Urothelium cell line (cell line): ENCODE measurements at regions not wholly inside any gene's neighbourhood (a gene's known extent, or its start where the extent isn't known, plus 50 kb on each side); places are given as distances from the start of the nearest gene placed in this dataset.
"Not testable (repeated sequence)": the region's sequence is repeated elsewhere in the genome, so short reads cannot be mapped to it uniquely, and the experiment has no call there.

Experiments
- DNase-seq: peaks from one replicate; pipeline ENCODE4 v3.0.0; 2011; ENCODE audit warnings: low spot score, mixed read lengths
- FAIRE-seq: peaks from 2 replicates; lab custom pipeline; 2011; peaks lifted over from hg19 to GRCh38; lab: Jason Lieb, UNC

- FAIRE-seq (no peak), DNase-seq (no peak)
Measured at GRCh38 chr6:139905404-139906052, 531.1 kb upstream of the CITED2 start.

- DNase-seq (no peak), FAIRE-seq (no peak)
Measured at GRCh38 chr6:139904568-139904967, 530.1 kb upstream of the CITED2 start.

- DNase-seq (no peak), FAIRE-seq (no peak)
Measured at GRCh38 chr6:139904158-139904533, 529.7 kb upstream of the CITED2 start.

DNA sequence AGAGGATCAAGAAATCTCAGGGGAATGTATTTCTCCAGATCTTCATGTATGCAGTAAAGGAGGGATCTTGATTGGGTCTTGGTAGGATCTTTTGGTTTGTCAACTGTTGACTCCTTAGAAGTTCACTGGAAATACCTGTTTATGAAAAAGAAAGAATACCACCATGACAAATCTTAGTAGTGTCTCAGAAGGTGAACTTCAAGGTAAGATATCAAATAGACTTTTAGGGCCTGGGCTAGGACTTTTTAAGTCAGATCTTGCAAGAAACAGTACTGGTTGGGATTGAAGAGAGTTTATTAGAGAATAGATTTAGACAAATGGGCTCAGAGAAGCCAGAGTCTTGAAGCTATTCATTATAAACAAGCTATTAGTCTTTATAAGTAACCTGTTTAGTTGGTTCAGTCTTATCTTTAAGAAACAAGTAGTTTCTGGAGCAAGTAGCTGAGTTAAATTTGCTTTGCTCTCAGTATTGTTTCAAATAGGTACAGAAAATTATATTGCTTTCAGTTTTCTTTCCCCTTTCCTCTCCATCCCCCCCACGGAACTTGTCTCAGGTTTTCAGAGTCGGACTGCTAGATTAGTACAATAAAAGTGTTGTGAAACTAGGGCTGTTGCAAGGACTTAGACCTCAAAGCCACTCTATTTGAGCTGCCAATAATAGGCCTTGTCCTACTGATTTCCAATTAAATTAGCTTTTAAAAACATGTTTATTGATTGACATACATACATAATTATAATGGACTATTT lies 529.1 kb upstream of the CITED2 start:
- FAIRE-seq, result no peak
- no peak for DNase-seq

DNA sequence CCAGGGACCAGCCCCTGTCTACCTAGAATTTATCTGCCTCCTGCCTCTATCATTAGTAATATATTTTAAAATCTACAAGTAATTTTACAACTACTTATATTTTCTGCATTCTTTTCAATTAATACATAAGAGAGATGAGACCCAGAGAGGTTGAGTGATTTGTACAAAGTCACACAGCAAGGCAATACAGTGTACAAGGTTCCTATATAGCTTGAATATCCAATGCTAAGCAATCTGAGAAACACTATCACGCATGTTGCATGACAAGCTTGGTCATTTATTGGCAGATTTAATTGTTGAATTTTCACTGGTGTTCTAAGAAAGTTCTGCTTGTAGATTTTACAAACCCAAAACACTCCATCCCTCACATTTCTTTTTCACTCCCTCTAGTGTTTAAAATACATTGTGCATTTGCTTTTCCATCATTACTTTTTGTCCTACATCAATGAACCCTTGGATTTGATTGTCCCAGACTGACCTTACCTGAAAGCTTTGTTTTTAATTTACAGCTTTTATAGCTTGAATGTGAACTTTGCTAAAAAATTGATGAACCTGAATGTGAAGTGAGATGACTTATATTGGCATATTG lies 520.9 kb upstream of the CITED2 start:
- FAIRE-seq, result no peak
- no peak for DNase-seq

DNA sequence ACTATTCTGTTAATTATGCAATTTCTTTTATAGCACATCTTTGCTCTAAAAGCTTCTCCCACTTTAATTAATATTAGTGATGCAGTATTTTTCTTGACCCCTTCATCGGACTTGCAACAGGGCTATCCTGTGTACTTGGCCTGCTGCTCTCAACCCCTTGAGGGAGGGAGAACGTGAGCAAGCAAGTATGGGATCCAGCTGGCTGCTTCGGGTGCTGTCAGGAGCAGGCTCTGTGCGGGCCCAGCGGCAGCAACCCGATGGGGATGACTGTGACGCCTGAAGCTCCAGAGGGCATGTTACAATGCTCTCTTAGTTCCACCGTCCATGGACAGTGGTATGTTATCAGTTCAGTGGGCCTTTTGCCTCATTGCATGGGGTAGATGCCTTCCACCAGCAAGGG lies 519.8 kb upstream of the CITED2 start:
- no peak for FAIRE-seq
- no peak for DNase-seq

DNA sequence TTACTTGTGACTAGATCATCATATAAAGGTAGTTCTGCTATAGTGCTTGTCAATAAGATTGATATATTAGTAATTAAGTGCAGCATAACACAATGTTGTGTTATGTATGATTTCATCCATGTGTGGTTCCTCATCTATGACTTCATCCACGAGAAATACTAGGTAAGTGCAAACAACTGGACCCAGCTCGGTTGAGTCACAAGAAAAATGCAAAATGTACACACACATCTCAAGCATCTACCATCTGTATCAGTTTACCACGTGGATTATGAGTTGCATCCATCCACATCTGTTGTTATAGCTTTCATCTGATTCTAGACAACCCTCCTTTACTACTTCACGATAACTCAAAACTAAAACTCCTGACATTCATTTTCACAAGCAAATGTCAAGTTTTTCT lies 517.0 kb upstream of the CITED2 start:
- peak; percentile 32 for FAIRE-seq
- no peak for DNase-seq

- peak; percentile 10 for DNase-seq
- FAIRE-seq, result no peak
Measured at GRCh38 chr6:139888681-139889122, 514.3 kb upstream of the CITED2 start.

GRCh38 chr6:139887275-139887674 lies 512.8 kb upstream of the CITED2 start:
- FAIRE-seq, result no peak
- no peak for DNase-seq

GRCh38 chr6:139886396-139886795 lies 511.9 kb upstream of the CITED2 start:
- no peak for FAIRE-seq
- DNase-seq, result no peak

DNA sequence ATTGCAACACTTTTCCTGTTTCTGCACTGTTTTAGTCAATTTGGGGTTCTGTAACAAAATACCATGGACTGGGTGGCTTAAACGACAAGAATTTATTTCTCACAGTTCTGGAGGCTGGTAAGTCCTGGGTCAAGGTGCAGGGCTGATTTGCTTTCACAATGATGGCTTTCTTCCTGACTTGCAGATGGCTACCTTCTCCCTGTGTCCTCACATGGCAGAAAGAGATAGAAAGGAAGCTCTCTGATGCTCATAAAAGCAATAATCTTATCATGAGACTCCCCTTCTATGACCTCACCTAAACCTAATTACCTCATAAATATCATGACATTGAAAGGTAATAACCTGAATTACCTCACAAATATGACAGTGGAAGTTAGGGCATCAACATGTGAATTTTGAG lies 511.5 kb upstream of the CITED2 start:
- FAIRE-seq (no peak), DNase-seq (no peak)

DNA sequence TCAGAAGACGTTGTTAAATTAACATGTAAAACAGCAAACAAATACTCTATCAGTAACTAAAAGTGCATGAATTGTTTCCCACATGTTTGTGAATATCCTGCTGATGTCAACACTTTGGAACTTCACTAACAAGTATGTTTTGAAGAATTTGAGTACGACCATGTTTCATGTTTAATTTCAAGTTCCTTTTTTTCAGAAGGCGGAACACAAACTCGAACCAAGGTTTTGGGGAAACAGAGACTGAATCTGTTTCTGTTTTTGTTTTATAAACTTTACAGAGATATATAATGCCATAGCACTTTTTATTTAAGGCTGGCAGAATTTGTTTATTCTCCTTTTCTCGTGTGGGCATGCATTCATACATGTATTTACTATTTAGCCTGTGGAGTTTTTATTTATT lies 509.3 kb upstream of the CITED2 start:
- no peak for DNase-seq
- FAIRE-seq, result no peak

- FAIRE-seq, result no peak
- DNase-seq, result peak; percentile 13
Measured at GRCh38 chr6:139882977-139883728, 508.7 kb upstream of the CITED2 start.

- no peak for FAIRE-seq
- peak; percentile 10 for DNase-seq
Measured at GRCh38 chr6:139882234-139882633, 507.8 kb upstream of the CITED2 start.

DNA sequence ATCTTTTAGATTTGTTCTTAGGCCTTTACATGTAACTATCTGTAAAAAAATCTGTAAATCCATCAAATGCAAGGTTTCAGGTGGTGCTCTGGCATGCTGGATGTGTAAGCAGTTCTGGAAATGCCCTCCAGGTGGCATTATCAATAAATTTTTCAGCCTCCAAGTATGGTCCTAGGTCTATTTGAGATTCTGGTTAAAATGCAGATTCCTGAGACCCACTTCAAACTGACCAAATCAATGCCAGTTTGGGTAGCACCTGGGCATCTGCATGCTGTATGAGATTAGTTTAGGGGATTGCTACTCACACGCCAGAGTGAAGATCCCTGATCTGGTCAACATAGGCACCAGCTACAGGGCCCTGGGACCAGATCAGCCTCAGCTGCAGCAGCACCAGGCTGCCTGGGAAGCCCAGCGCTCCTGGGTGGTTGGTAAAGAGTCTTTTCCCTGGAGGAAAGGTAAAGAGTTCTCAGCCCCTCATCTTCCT lies 507.3 kb upstream of the CITED2 start:
- DNase-seq, result peak; percentile 44
- no peak for FAIRE-seq

DNA sequence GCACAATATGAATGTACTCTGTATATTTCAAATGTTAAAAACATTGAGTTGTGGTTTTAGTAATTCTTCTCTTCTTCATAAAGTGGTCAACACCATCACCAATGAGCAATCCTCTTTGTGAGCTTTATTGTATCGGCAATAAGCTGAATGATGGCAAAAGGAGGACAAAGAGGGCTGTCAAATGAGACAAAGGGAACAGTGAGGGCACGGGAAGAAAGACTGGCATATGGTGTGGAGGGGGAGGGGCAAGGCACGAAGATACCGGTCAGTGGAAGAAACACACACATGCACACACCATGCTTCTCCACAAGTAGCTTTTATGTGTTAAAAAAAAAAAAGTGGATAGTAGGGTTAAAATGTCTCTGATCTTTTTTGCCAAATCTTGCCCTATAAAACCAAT lies 506.8 kb upstream of the CITED2 start:
- FAIRE-seq, result no peak
- no peak for DNase-seq

GRCh38 chr6:139879823-139880356 lies 505.4 kb upstream of the CITED2 start:
- FAIRE-seq (no peak), DNase-seq (no peak)

GRCh38 chr6:139879241-139879640 lies 504.8 kb upstream of the CITED2 start:
- DNase-seq, FAIRE-seq: not testable (repeated sequence)

- FAIRE-seq, result no peak
- DNase-seq, result no peak
Measured at GRCh38 chr6:139877828-139878405, 503.5 kb upstream of the CITED2 start.

DNA sequence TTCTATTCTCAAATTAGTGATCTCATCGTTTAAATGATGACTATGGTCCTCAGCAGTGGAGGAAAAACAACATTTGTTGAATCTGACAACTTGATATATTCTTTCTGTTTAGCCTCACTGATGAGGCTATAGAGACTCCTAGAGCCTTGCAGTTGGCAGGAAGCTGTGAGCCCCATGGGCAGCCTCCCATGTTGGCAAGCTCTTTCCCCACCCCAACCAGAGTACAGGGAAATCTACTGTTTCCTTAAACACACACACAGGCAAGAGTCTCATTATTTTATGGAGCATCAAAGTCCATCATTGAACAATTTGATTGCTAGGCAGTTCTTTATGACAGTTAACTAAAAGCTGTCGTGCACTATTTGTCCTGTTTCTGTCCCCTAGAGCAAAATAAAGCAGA lies 498.2 kb upstream of the CITED2 start:
- DNase-seq (no peak), FAIRE-seq (no peak)
